H1 (cell line): ENCODE measurements at regions not wholly inside any gene's neighbourhood (a gene's known extent, or its start where the extent isn't known, plus 50 kb on each side); places are given as distances from the start of the nearest gene placed in this dataset.

Experiments
- CTCF ChIA-PET: fragments of 300-600 bp; sonication (Branson Sonifier 250); formaldehyde crosslinking; loops from one replicate; lab custom pipeline; 2021; ENCODE audit not compliant: partially characterized antibody; lab: Charles Lee
- POLR2A ChIA-PET: fragments of 300-600 bp; sonication (Branson Sonifier 250); formaldehyde crosslinking; loops from one replicate; lab custom pipeline; 2021; ENCODE audit warnings: inconsistent platforms; ENCODE audit not compliant: partially characterized antibody; lab: Charles Lee
- DNase-seq, 2 experiments: peaks; one replicate each; pipeline versions ENCODE4 v3.0.0 to v3.0.0-alpha.2; 2010 to 2022; ENCODE audit warnings: low spot score in 2 of 2, low read depth in 1 of 2, mixed read lengths in 1 of 2
- FAIRE-seq: peaks from 2 replicates; lab custom pipeline; 2011; peaks lifted over from hg19 to GRCh38; lab: Jason Lieb, UNC
- H2AFZ ChIP-seq: 2 replicates; pipeline ENCODE4 v1.8.1; 2012; ENCODE audit warnings: low read length, inconsistent platforms
- H2AK5ac ChIP-seq: 2 replicates; pipeline ENCODE4 v1.6.1; 2013; ENCODE audit warnings: low read depth, low read length
- H2BK120ac ChIP-seq: replicated peaks from 2 replicates; pipeline ENCODE3; 2013; ENCODE audit warnings: low read depth, low read length, inconsistent platforms
- H2BK12ac ChIP-seq: 2 replicates; pipeline ENCODE4 v1.6.1; 2013; ENCODE audit warnings: low read depth, low read length
- H2BK15ac ChIP-seq: 2 replicates; pipeline ENCODE4 v1.6.1; 2013; ENCODE audit warnings: low read length
- H2BK20ac ChIP-seq: 2 replicates; pipeline ENCODE4 v1.6.1; 2013; ENCODE audit warnings: low read length
- H2BK5ac ChIP-seq: 2 replicates; pipeline ENCODE4 v1.6.1; 2013; ENCODE audit warnings: low read depth, low read length
- H3K14ac ChIP-seq: 2 replicates; pipeline ENCODE4 v1.6.1; 2013; ENCODE audit warnings: inconsistent platforms; ENCODE audit not compliant: insufficient read length
- H3K18ac ChIP-seq: 2 replicates; pipeline ENCODE4 v1.6.1; 2013; ENCODE audit warnings: low read length; ENCODE audit errors: extremely low read depth
- H3K23ac ChIP-seq: 2 replicates; pipeline ENCODE4 v1.6.1; 2013; ENCODE audit warnings: inconsistent platforms; ENCODE audit not compliant: insufficient read length
- H3K23me2 ChIP-seq: 2 replicates; pipeline ENCODE4 v1.6.1; 2013; ENCODE audit warnings: low read depth, low read length
- H3K27ac ChIP-seq: 2 replicates; pipeline ENCODE4 v1.6.1; 2011; ENCODE audit warnings: low read depth, low read length, inconsistent platforms
- H3K27me3 ChIP-seq, 4 experiments: replicated peaks in 1 of 4; 1 replicate in 1 of 4; 2 replicates in 3 of 4; pipeline versions ENCODE4 v1.6.1 to v1.8.1; 2011 to 2013; ENCODE audit warnings: low read length in 3 of 4, mild to moderate bottlenecking in 3 of 4, inconsistent platforms in 2 of 4, mixed read lengths in 2 of 4, moderate library complexity in 1 of 4; ENCODE audit not compliant: control insufficient read depth in 3 of 4, insufficient read depth in 3 of 4; ENCODE audit errors: extremely low read depth in 1 of 4
- H3K36me3 ChIP-seq, 4 experiments: 2 replicates each; pipeline versions ENCODE4 v1.6.1 to v1.8.1; 2011 to 2013; ENCODE audit warnings: mild to moderate bottlenecking in 4 of 4, low read length in 3 of 4, moderate library complexity in 2 of 4, control low read depth in 1 of 4, inconsistent platforms in 1 of 4; ENCODE audit not compliant: insufficient read depth in 4 of 4, control insufficient read depth in 2 of 4
- H3K4ac ChIP-seq: replicated peaks from 2 replicates; pipeline ENCODE3; 2013; ENCODE audit warnings: low read length, low read depth, mixed read lengths, inconsistent platforms; ENCODE audit not compliant: insufficient read length
- H3K4me1 ChIP-seq, 4 experiments: replicated peaks in 1 of 4; 1 replicate in 1 of 4; 2 replicates in 3 of 4; pipeline versions ENCODE4 v1.6.1 to v1.8.1; 2011 to 2013; ENCODE audit warnings: low read length in 3 of 4, inconsistent platforms in 2 of 4, mixed read lengths in 1 of 4; ENCODE audit not compliant: insufficient read depth in 4 of 4, control insufficient read depth in 3 of 4
- H3K4me2 ChIP-seq, 2 experiments: 2 replicates each; pipeline versions ENCODE4 v1.6.1 to v1.8.1; 2011 to 2013; ENCODE audit warnings: low read depth in 2 of 2, low read length in 2 of 2, control low read depth in 1 of 2, inconsistent platforms in 1 of 2, mild to moderate bottlenecking in 1 of 2; ENCODE audit not compliant: insufficient read depth in 1 of 2
- H3K4me3 ChIP-seq, 4 experiments: fragments of 200-600, 300-600 bp in 1 of 4; sonication (generic), shearing (Covaris generic), sonication (Bioruptor Twin) in 1 of 4; 2 replicates each; pipeline versions ENCODE4 v1.5.1 to v1.8.1; 2011 to 2016; ENCODE audit warnings: low read length in 4 of 4, low read depth in 3 of 4, control low read depth in 2 of 4, inconsistent platforms in 2 of 4, mild to moderate bottlenecking in 2 of 4, mixed read lengths in 1 of 4, moderate library complexity in 1 of 4; ENCODE audit not compliant: insufficient read depth in 2 of 4; ENCODE audit errors: extremely low read depth in 1 of 4
- H3K56ac ChIP-seq: replicated peaks from 2 replicates; pipeline ENCODE3; 2013; ENCODE audit warnings: low read depth, mild to moderate bottlenecking, mixed read lengths, low read length, inconsistent platforms; ENCODE audit not compliant: insufficient read length
- H3K79me1 ChIP-seq: 2 replicates; pipeline ENCODE4 v1.6.1; 2013; ENCODE audit warnings: low read depth, low read length, control low read depth
- H3K79me2 ChIP-seq, 2 experiments: 2 replicates each; pipeline versions ENCODE4 v1.6.1 to v1.8.1; 2012 to 2013; ENCODE audit warnings: low read length in 2 of 2, mild to moderate bottlenecking in 2 of 2, inconsistent platforms in 1 of 2; ENCODE audit not compliant: insufficient read depth in 2 of 2, control insufficient read depth in 1 of 2
- H3K9ac ChIP-seq, 4 experiments: replicated peaks in 1 of 4; 1 replicate in 1 of 4; 2 replicates in 3 of 4; pipeline versions ENCODE4 v1.6.1 to v1.8.1; 2011 to 2013; ENCODE audit warnings: low read depth in 3 of 4, low read length in 3 of 4, control low read depth in 2 of 4, mild to moderate bottlenecking in 2 of 4, moderate library complexity in 2 of 4, inconsistent platforms in 1 of 4; ENCODE audit errors: extremely low read depth in 1 of 4
- H3K9me3 ChIP-seq, 2 experiments: 2 replicates each; pipeline versions ENCODE4 v1.6.1 to v1.8.1; 2012 to 2013; ENCODE audit warnings: mild to moderate bottlenecking in 2 of 2, moderate library complexity in 2 of 2, control low read depth in 1 of 2, inconsistent platforms in 1 of 2, low read depth in 1 of 2, low read length in 1 of 2, mixed read lengths in 1 of 2; ENCODE audit not compliant: insufficient read depth in 2 of 2
- H4K20me1 ChIP-seq, 2 experiments: replicated peaks in 1 of 2; 2 replicates each; pipeline versions ENCODE3 to v1.8.1; 2011 to 2013; ENCODE audit warnings: inconsistent platforms in 2 of 2, low read length in 2 of 2, mild to moderate bottlenecking in 1 of 2; ENCODE audit not compliant: insufficient read depth in 2 of 2, control insufficient read depth in 1 of 2
- H4K5ac ChIP-seq: 2 replicates; pipeline ENCODE4 v1.6.1; 2013; ENCODE audit warnings: low read length, low read depth, mixed read lengths, inconsistent platforms; ENCODE audit not compliant: insufficient read length
- H4K8ac ChIP-seq: 2 replicates; pipeline ENCODE4 v1.8.0; 2013; ENCODE audit warnings: mild to moderate bottlenecking, moderate library complexity, low read length, inconsistent platforms; ENCODE audit not compliant: insufficient read depth; ENCODE audit errors: extremely low read depth
- H4K91ac ChIP-seq: replicated peaks from 2 replicates; pipeline ENCODE3; 2013; ENCODE audit warnings: low read length, mixed read lengths, inconsistent platforms; ENCODE audit not compliant: insufficient read length
- NRF1 ChIP-seq: IDR thresholded peaks from 2 replicates; pipeline ENCODE4 v1.6.1; 2011; ENCODE audit warnings: mild to moderate bottlenecking, low read depth, low read length, improper control_type of control experiment
- TEAD4 ChIP-seq: IDR thresholded peaks from 2 replicates; pipeline ENCODE4 v1.6.1; 2012; ENCODE audit warnings: low read depth, low read length, inconsistent platforms, mixed read lengths
- WGBS, 2 experiments: shearing (Covaris generic) in 1 of 2; methylation state at CpG; one replicate each; pipeline versions ENCODE4 v1.1.6 to v1.1.7; 2013 to 2015; ENCODE audit warnings: low lambda C conversion rate in 2 of 2, mixed read lengths in 2 of 2, inconsistent platforms in 1 of 2, low coverage in 1 of 2, missing lambda C conversion rate in 1 of 2; ENCODE audit not compliant: insufficient replicate concordance in 2 of 2, insufficient coverage in 1 of 2, insufficient read length in 1 of 2; ENCODE audit errors: extremely low coverage in 1 of 2, missing lambda C conversion rate in 1 of 2; 5-methylcytosine and 5-hydroxymethylcytosine counted together
- TF ChIP-seq, protein P1 (sequence below): IDR thresholded peaks from 2 replicates; pipeline ENCODE4 v1.6.1; 2012; ENCODE audit warnings: low read length, inconsistent platforms

DNA sequence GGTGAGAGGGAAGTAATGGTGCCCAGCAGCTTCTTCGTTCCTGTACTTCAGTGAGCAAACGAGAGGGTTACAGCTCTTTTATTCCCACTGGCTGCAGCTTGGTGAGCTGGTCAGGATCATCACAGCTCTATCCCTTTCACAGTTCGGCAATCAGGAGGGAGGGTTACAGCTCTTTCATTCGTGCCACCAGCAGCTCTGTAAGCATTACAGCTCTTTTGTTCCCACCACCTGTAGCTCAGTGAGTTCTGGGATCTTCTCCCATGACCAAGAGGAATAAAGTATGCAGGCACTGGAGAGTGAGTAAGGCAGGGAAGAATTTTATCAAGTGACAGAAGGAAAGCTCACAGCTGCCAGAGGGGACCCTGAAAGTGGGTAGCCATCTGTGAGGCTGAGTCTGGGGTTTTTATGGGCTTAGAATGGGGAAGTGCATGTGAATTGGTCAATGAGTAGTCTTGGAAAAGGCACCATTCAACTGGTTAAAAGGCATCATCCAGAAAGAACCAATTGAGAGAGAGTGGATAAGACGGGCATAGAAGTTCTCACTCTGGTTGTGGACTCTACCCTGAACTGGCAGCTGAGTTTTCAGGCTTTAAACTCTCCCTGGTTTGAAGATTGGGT lies 123.7 kb downstream of the COX18 start:
- Histone ChIP-seq H3K36me3 (no peaks in the 10 kb centered on the region), H3K9ac (no peak overlapping the region), H2AK5ac (no peak overlapping the region), H3K14ac (no peak overlapping the region), H3K79me2 (no peaks in the 10 kb centered on the region), H3K27ac (no peak overlapping the region), H2BK5ac (no peak overlapping the region), H2AFZ (peak overlapping the region; percentile 89; the same call in 1 of the 2 replicates), H2BK20ac (no peak overlapping the region), H3K4ac (no peak overlapping the region), H4K5ac (no peak overlapping the region), H4K20me1 (no peaks in the 10 kb centered on the region), H4K8ac (no peak overlapping the region), H3K4me3 (no peak overlapping the region), H2BK12ac (no peak overlapping the region), H3K18ac (no peak overlapping the region), H3K27me3 (peaks cover 0 to 2% (median 0%) of the 10 kb centered on the region in 4 experiments; a peak in 1 of 7 replicates), H2BK15ac (no peak overlapping the region), H2BK120ac (no peak overlapping the region), H3K23ac (no peak overlapping the region), H3K56ac (no peak overlapping the region), H3K9me3 (no peaks in the 10 kb centered on the region), H3K79me1 (no peaks in the 10 kb centered on the region), H3K23me2 (no peaks in the 10 kb centered on the region), H3K4me1 (no peaks in the 10 kb centered on the region), H4K91ac (no peak overlapping the region), H3K4me2 (no peak overlapping the region)
- ChIA-PET CTCF (interaction anchor here (0.7 to 1.1 kb wide), 3 partner anchors 73 to 440 kb away, joined by 3 to 5 read pairs (median 3); no protein-coding TSS in a partner anchor), POLR2A (no interaction called here)
- no peak for DNase-seq
- no peak for FAIRE-seq
- WGBS, 2 experiments, result 83% methylated on average over 5 of the region's 5 CpGs; no CpG with 5 or more reads in 1 of the 2 experiments
- TF ChIP-seq, protein P1, sequence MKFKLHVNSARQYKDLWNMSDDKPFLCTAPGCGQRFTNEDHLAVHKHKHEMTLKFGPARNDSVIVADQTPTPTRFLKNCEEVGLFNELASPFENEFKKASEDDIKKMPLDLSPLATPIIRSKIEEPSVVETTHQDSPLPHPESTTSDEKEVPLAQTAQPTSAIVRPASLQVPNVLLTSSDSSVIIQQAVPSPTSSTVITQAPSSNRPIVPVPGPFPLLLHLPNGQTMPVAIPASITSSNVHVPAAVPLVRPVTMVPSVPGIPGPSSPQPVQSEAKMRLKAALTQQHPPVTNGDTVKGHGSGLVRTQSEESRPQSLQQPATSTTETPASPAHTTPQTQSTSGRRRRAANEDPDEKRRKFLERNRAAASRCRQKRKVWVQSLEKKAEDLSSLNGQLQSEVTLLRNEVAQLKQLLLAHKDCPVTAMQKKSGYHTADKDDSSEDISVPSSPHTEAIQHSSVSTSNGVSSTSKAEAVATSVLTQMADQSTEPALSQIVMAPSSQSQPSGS, result no peak
- no peak for TF ChIP-seq TEAD4
- TF ChIP-seq NRF1, result no peak
